T-helper 2 cell (primary cell): ENCODE measurements at regions not wholly inside any gene's neighbourhood (a gene's known extent, or its start where the extent isn't known, plus 50 kb on each side); places are given as distances from the start of the nearest gene placed in this dataset.

ENCODE experiments used
- DNase-seq, 5 experiments: peaks; one replicate each; pipeline versions ENCODE4 v3.0.0 to v3.0.0-alpha.2; 2012 to 2022

- DNase-seq, result no peak
These were observed 105.3 kb upstream of the FOXG1 start for GRCh38 chr14:28661171-28661772.

- DNase-seq, result no peak
These were observed 99.6 kb upstream of the FOXG1 start for GRCh38 chr14:28666961-28667360.

GRCh38 chr14:28671425-28671824 is 95.2 kb upstream of the FOXG1 start:
- no peak for DNase-seq

GRCh38 chr14:28673056-28673455 is 93.5 kb upstream of the FOXG1 start:
- DNase-seq, result no peak

- peak in 1 of 5 experiments; percentile 0 for DNase-seq
These were observed 90.1 kb upstream of the FOXG1 start for GRCh38 chr14:28676479-28676878.

- no peak for DNase-seq
These were observed 89.2 kb upstream of the FOXG1 start for GRCh38 chr14:28677381-28677780.

- no peak for DNase-seq
These were observed 87.7 kb upstream of the FOXG1 start for GRCh38 chr14:28678887-28679286.

GRCh38 chr14:28681681-28682080 is 84.9 kb upstream of the FOXG1 start:
- DNase-seq, result no peak

GRCh38 chr14:28690029-28690692 is 76.4 kb upstream of the FOXG1 start:
- DNase-seq, result no peak

GRCh38 chr14:28695109-28695508 is 71.5 kb upstream of the FOXG1 start:
- no peak for DNase-seq

GRCh38 chr14:28701733-28702132 is 64.9 kb upstream of the FOXG1 start:
- DNase-seq, result no peak

- DNase-seq, result no peak
These were observed 63.1 kb upstream of the FOXG1 start for GRCh38 chr14:28703482-28703881.

- DNase-seq, result no peak
These were observed 62.4 kb upstream of the FOXG1 start for GRCh38 chr14:28704153-28704552.

GRCh38 chr14:28707814-28708213 is 58.8 kb upstream of the FOXG1 start:
- no peak for DNase-seq

- no peak for DNase-seq
These were observed 56.8 kb upstream of the FOXG1 start for GRCh38 chr14:28709571-28710305.
